Neural progenitor cell (in vitro differentiated cells): ENCODE measurements at regions not wholly inside any gene's neighbourhood (a gene's known extent, or its start where the extent isn't known, plus 50 kb on each side); places are given as distances from the start of the nearest gene placed in this dataset.
A peak's percentile ranks its signal among the peaks of the same experiment; 100 is the strongest.

Source experiments
- DNase-seq: peaks from one replicate; pipeline ENCODE4 v3.0.0-alpha.2; 2016; ENCODE audit warnings: low spot score
- H2AFZ ChIP-seq: fragments of 200-600 bp; sonication (generic); replicated peaks from 2 replicates; pipeline ENCODE4 v1.6.1; 2016; ENCODE audit warnings: antibody characterized with exemption
- H3F3A ChIP-seq: fragments of 200-600 bp; sonication (generic); 2 replicates; pipeline ENCODE4 v1.6.1; 2016; ENCODE audit warnings: antibody characterized with exemption, low read depth
- H3K27ac ChIP-seq: fragments of 200-600 bp; sonication (generic); 2 replicates; pipeline ENCODE4 v1.5.1; 2016; ENCODE audit warnings: mild to moderate bottlenecking
- H3K27me3 ChIP-seq: fragments of 200-600 bp; sonication (generic); 2 replicates; pipeline ENCODE4 v1.6.1; 2016; ENCODE audit warnings: mild to moderate bottlenecking, moderate library complexity
- H3K36me3 ChIP-seq: fragments of 200-600 bp; sonication (generic); 2 replicates; pipeline ENCODE4 v1.5.1; 2016
- H3K4me1 ChIP-seq: fragments of 200-600 bp; sonication (generic); 2 replicates; pipeline ENCODE4 v1.6.1; 2016; ENCODE audit warnings: mixed run types
- H3K4me2 ChIP-seq: fragments of 200-600 bp; sonication (generic); 2 replicates; pipeline ENCODE4 v1.6.1; 2016
- H3K4me3 ChIP-seq: fragments of 200-600 bp; sonication (generic); 2 replicates; pipeline ENCODE4 v1.5.1; 2016
- H3K79me2 ChIP-seq: fragments of 200-600 bp; sonication (generic); 2 replicates; pipeline ENCODE4 v1.6.1; 2016; ENCODE audit warnings: low read depth
- H3K9ac ChIP-seq: fragments of 200-600 bp; sonication (generic); 2 replicates; pipeline ENCODE4 v1.6.1; 2016
- H3K9me3 ChIP-seq: fragments of 200-600 bp; sonication (generic); 2 replicates; pipeline ENCODE4 v1.5.1; 2016; ENCODE audit warnings: low read depth
- H4K20me1 ChIP-seq: fragments of 200-600 bp; sonication (generic); 2 replicates; pipeline ENCODE4 v1.6.1; 2016; ENCODE audit warnings: low read depth
- H3K27ac Mint-ChIP-seq: 3 replicates; pipeline ENCODE4 v1.8.0; 2021; ENCODE audit warnings: mixed read lengths
- H3K27me3 Mint-ChIP-seq: 2 replicates; pipeline ENCODE4 v1.8.0; 2022; ENCODE audit warnings: low read depth, mild to moderate bottlenecking, inconsistent platforms, moderate library complexity, mixed read lengths; ENCODE audit not compliant: insufficient read depth
- H3K36me3 Mint-ChIP-seq: 3 replicates; pipeline ENCODE4 v1.8.0; 2021; ENCODE audit warnings: mixed read lengths
- H3K4me1 Mint-ChIP-seq: 3 replicates; pipeline ENCODE4 v1.8.0; 2021; ENCODE audit warnings: mixed read lengths
- H3K4me3 Mint-ChIP-seq: 3 replicates; pipeline ENCODE4 v1.8.0; 2021; ENCODE audit warnings: mild to moderate bottlenecking, moderate library complexity, mixed read lengths
- H3K9me3 Mint-ChIP-seq: 3 replicates; pipeline ENCODE4 v1.8.0; 2020; ENCODE audit warnings: mixed read lengths
- EZH2 ChIP-seq: fragments of 200-600 bp; sonication (generic); IDR thresholded peaks from 2 replicates; pipeline ENCODE4 v1.6.1; 2017; ENCODE audit warnings: antibody characterized with exemption, mild to moderate bottlenecking, moderate library complexity
- EZH2phosphoT487 ChIP-seq: fragments of 200-600 bp; sonication (generic); IDR thresholded peaks from 2 replicates; pipeline ENCODE4 v1.6.1; 2017; ENCODE audit warnings: antibody characterized with exemption
- TF ChIP-seq, protein P1 (sequence below): fragments of 200-600 bp; sonication (generic); IDR thresholded peaks from 2 replicates; pipeline ENCODE4 v1.5.1; 2017; ENCODE audit warnings: antibody characterized with exemption, mild to moderate bottlenecking

DNA sequence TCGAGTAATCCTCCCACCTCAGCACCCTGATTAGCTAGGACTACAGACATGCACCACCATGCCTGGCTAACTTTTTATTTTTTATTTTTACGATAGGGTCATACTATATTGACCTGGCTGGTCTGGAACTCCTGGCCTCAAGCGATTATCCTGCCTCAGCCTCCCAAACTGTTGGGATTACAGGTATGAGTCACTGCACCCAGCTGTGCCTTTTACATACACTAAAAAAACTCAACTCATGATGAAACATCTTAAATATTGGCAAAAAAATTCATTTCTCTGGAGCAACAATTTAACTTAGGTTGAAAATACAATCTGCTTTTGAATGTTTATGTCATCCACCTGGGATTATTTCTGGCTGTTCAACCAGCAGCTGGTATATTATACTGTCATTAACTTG, 598.3 kb upstream of the ZP4 start:
- Mint-ChIP-seq H3K27me3 (no peaks in the 10 kb centered on the region), H3K4me3 (no peak overlapping the region), H3K9me3 (no peaks in the 10 kb centered on the region), H3K27ac (no peak overlapping the region), H3K36me3 (no peaks in the 10 kb centered on the region), H3K4me1 (peaks cover 29% of the 10 kb centered on the region)
- no peaks in the 10 kb centered on the region for H3K27me3 ChIP-seq
- H3K36me3 ChIP-seq: no peaks in the 10 kb centered on the region
- H4K20me1 ChIP-seq: no peaks in the 10 kb centered on the region
- no peak overlapping the region for H2AFZ ChIP-seq
- TF ChIP-seq EZH2 (no peak), EZH2phosphoT487 (no peak)
- no peak overlapping the region for H3K4me2 ChIP-seq
- H3K79me2 ChIP-seq: no peaks in the 10 kb centered on the region
- H3K9me3 ChIP-seq: no peaks in the 10 kb centered on the region
- DNase-seq: no peak
- H3K4me3 ChIP-seq: no peak overlapping the region
- no peak overlapping the region for H3K9ac ChIP-seq
- H3K27ac ChIP-seq: no peak overlapping the region
- no peaks in the 10 kb centered on the region for H3K4me1 ChIP-seq
- no peaks in the 10 kb centered on the region for H3F3A ChIP-seq

DNA sequence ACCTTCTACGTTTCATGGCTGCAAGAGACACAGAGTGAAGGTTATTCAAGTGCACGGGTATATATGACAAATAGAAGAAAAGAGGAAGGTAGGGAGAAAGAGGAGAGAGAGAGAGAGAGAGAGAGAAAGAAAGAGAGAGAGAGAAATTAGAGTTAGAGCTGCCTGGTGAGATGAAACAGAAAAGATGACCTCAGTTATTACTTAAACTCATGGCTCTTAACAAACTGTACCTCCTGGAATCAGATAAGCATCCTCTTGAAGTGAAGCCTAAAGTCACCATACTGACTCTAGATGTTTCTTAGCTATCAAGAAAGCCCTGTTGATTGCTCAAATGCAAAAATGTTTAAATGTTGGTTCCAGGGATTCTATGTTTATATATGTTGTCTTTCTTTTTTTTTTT, 597.7 kb upstream of the ZP4 start:
- H3K9me3 ChIP-seq: no peaks in the 10 kb centered on the region
- H3F3A ChIP-seq: no peaks in the 10 kb centered on the region
- H3K4me1 ChIP-seq: no peaks in the 10 kb centered on the region
- no peaks in the 10 kb centered on the region for H4K20me1 ChIP-seq
- H3K4me2 ChIP-seq: no peak overlapping the region
- Mint-ChIP-seq H3K4me3 (no peak overlapping the region), H3K4me1 (peaks cover 29% of the 10 kb centered on the region), H3K9me3 (no peaks in the 10 kb centered on the region), H3K27me3 (no peaks in the 10 kb centered on the region), H3K36me3 (no peaks in the 10 kb centered on the region), H3K27ac (no peak overlapping the region)
- no peak overlapping the region for H3K27ac ChIP-seq
- no peak overlapping the region for H3K4me3 ChIP-seq
- H3K79me2 ChIP-seq: no peaks in the 10 kb centered on the region
- H3K36me3 ChIP-seq: no peaks in the 10 kb centered on the region
- no peak for DNase-seq
- no peak overlapping the region for H2AFZ ChIP-seq
- no peaks in the 10 kb centered on the region for H3K27me3 ChIP-seq
- no peak overlapping the region for H3K9ac ChIP-seq
- TF ChIP-seq, protein P1, sequence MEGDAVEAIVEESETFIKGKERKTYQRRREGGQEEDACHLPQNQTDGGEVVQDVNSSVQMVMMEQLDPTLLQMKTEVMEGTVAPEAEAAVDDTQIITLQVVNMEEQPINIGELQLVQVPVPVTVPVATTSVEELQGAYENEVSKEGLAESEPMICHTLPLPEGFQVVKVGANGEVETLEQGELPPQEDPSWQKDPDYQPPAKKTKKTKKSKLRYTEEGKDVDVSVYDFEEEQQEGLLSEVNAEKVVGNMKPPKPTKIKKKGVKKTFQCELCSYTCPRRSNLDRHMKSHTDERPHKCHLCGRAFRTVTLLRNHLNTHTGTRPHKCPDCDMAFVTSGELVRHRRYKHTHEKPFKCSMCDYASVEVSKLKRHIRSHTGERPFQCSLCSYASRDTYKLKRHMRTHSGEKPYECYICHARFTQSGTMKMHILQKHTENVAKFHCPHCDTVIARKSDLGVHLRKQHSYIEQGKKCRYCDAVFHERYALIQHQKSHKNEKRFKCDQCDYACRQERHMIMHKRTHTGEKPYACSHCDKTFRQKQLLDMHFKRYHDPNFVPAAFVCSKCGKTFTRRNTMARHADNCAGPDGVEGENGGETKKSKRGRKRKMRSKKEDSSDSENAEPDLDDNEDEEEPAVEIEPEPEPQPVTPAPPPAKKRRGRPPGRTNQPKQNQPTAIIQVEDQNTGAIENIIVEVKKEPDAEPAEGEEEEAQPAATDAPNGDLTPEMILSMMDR: no peak
- TF ChIP-seq EZH2 (no peak), EZH2phosphoT487 (no peak)

DNA sequence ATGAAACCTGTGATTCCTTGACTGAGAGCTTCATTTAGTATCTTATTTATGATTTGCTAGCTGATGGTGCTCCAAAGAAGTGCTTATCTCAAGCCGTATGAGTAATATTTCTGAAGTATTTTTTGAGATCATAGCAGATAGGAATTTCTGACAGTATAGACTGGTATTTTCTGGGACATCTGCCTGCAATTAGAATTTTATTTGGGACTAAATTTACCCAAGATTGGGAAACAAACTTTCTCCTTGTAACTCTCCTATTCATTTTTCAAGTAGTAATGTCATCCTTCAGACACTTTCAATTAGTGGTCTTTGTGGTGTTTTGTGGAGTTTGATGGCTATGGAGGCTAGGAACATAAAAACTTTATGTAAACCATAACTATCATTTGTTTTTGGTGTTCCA, 597.2 kb upstream of the ZP4 start:
- Histone ChIP-seq H3K9me3 (no peaks in the 10 kb centered on the region), H4K20me1 (no peaks in the 10 kb centered on the region), H3F3A (no peaks in the 10 kb centered on the region), H3K4me3 (no peak overlapping the region), H3K79me2 (no peaks in the 10 kb centered on the region), H3K9ac (no peak overlapping the region), H2AFZ (no peak overlapping the region), H3K4me2 (no peak overlapping the region), H3K27ac (no peak overlapping the region), H3K27me3 (no peaks in the 10 kb centered on the region), H3K36me3 (no peaks in the 10 kb centered on the region), H3K4me1 (no peaks in the 10 kb centered on the region)
- no peak for TF ChIP-seq EZH2
- no peak for TF ChIP-seq EZH2phosphoT487
- TF ChIP-seq, protein P1: no peak
- Mint-ChIP-seq H3K9me3 (no peaks in the 10 kb centered on the region), H3K27me3 (no peaks in the 10 kb centered on the region), H3K36me3 (no peaks in the 10 kb centered on the region), H3K4me3 (no peak overlapping the region), H3K27ac (no peak overlapping the region), H3K4me1 (peaks cover 29% of the 10 kb centered on the region)
- no peak for DNase-seq

DNA sequence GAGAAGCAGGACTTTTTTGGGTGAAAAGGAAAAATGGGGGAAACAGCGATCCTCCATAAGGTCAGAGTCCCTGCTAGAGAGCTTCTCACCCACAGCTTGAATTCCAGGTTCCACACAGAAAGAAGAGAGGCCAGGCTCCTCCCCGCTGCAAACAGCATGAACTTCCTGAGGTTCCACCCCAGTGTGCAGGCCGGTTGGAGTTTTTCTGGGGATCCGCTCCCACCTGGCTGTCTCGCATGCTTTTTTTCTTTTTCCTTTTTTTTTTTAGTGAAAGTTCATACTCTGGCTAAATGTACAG, 595.1 kb upstream of the ZP4 start:
- Histone ChIP-seq H3F3A (no peaks in the 10 kb centered on the region), H3K36me3 (no peaks in the 10 kb centered on the region), H3K27me3 (no peaks in the 10 kb centered on the region), H3K9me3 (no peaks in the 10 kb centered on the region), H3K27ac (no peak overlapping the region), H3K4me2 (peak overlapping the region; percentile 58), H4K20me1 (no peaks in the 10 kb centered on the region), H3K9ac (no peak overlapping the region), H2AFZ (peak overlapping the region; percentile 83), H3K4me1 (no peaks in the 10 kb centered on the region), H3K4me3 (peak overlapping the region; percentile 27), H3K79me2 (no peaks in the 10 kb centered on the region)
- TF ChIP-seq EZH2phosphoT487 (no peak), EZH2 (no peak)
- TF ChIP-seq, protein P1: no peak
- Mint-ChIP-seq H3K27ac (no peak overlapping the region), H3K9me3 (peaks cover 3% of the 10 kb centered on the region), H3K4me3 (peak overlapping the region; percentile 85), H3K4me1 (peaks cover 29% of the 10 kb centered on the region), H3K27me3 (no peaks in the 10 kb centered on the region), H3K36me3 (peaks cover 3% of the 10 kb centered on the region)
- DNase-seq: no peak
